Bone marrow (tissue), 2 donors: ENCODE measurements at regions not wholly inside any gene's neighbourhood (a gene's known extent, or its start where the extent isn't known, plus 50 kb on each side); places are given as distances from the start of the nearest gene placed in this dataset.

Experiments
- DNase-seq, 2 donors: peaks; one replicate each; lab custom pipeline; 2025; lab: John Stamatoyannopoulos, UW

- no peak for DNase-seq
These were observed 1856.1 kb downstream of the OLFM4 start for GRCh38 chr13:54884682-54885081.

GRCh38 chr13:54890976-54891375 lies 1862.4 kb downstream of the OLFM4 start:
- DNase-seq: no peak

- no peak for DNase-seq
These were observed 1872.7 kb downstream of the OLFM4 start for GRCh38 chr13:54901316-54901715.

GRCh38 chr13:54912367-54912766 lies 1883.8 kb downstream of the OLFM4 start:
- no peak for DNase-seq

- no peak for DNase-seq
These were observed 1885.1 kb downstream of the OLFM4 start for GRCh38 chr13:54913668-54914067.

GRCh38 chr13:54927538-54927937 lies 1898.9 kb downstream of the OLFM4 start:
- DNase-seq: no peak

GRCh38 chr13:54928071-54928470 lies 1899.5 kb downstream of the OLFM4 start:
- no peak for DNase-seq

- no peak for DNase-seq
These were observed 1905.5 kb downstream of the OLFM4 start for GRCh38 chr13:54934121-54934520.

GRCh38 chr13:54945973-54946372 lies 1917.4 kb downstream of the OLFM4 start:
- no peak for DNase-seq

GRCh38 chr13:54949735-54950134 lies 1921.1 kb downstream of the OLFM4 start:
- no peak for DNase-seq

- no peak for DNase-seq
These were observed 1921.9 kb downstream of the OLFM4 start for GRCh38 chr13:54950546-54950945.

GRCh38 chr13:54953786-54954185 lies 1925.2 kb downstream of the OLFM4 start:
- DNase-seq: no peak

- DNase-seq: no peak
These were observed 1930.2 kb downstream of the OLFM4 start for GRCh38 chr13:54958781-54959180.

- DNase-seq: no peak
These were observed 1937.3 kb downstream of the OLFM4 start for GRCh38 chr13:54965881-54966280.

GRCh38 chr13:54972838-54973237 lies 1944.2 kb downstream of the OLFM4 start:
- DNase-seq: no peak

GRCh38 chr13:54975676-54976075 lies 1947.1 kb downstream of the OLFM4 start:
- DNase-seq: no peak

GRCh38 chr13:54980651-54981050 lies 1952.0 kb downstream of the OLFM4 start:
- no peak for DNase-seq

- DNase-seq: no peak
These were observed 1960.8 kb downstream of the OLFM4 start for GRCh38 chr13:54989418-54989817.

GRCh38 chr13:54999399-54999907 lies 1970.8 kb downstream of the OLFM4 start:
- no peak for DNase-seq

- no peak for DNase-seq
These were observed 1971.4 kb downstream of the OLFM4 start for GRCh38 chr13:55000043-55000442.

GRCh38 chr13:55000844-55001243 lies 1972.2 kb downstream of the OLFM4 start:
- no peak for DNase-seq

- DNase-seq: no peak
These were observed 1973.3 kb downstream of the OLFM4 start for GRCh38 chr13:55001881-55002280.

- no peak for DNase-seq
These were observed 1979.1 kb downstream of the OLFM4 start for GRCh38 chr13:55007681-55008080.

- DNase-seq: no peak
These were observed 1984.4 kb downstream of the OLFM4 start for GRCh38 chr13:55013051-55013450.

- no peak for DNase-seq
These were observed 2000.7 kb downstream of the OLFM4 start for GRCh38 chr13:55029280-55029679.
